Adrenal gland (tissue), 9 donors: ENCODE measurements at regions not wholly inside any gene's neighbourhood (a gene's known extent, or its start where the extent isn't known, plus 50 kb on each side); places are given as distances from the start of the nearest gene placed in this dataset.

Source experiments
- DNase-seq, 7 donors: peaks; one replicate each; pipeline ENCODE4 v3.0.0-alpha.2; 2019 to 2020
- H3K27ac ChIP-seq, 5 donors: fragments of 200-600 bp; sonication (generic) in 4 of 5; 1 replicate in 3 of 5; 2 replicates in 2 of 5; pipeline versions ENCODE4 v1.5.1 to v1.8.0; 2016 to 2020; ENCODE audit warnings: mild to moderate bottlenecking in 1 of 5
- H3K27me3 ChIP-seq: fragments of 200-600 bp; 2 replicates; pipeline ENCODE4 v1.8.0; 2021
- H3K36me3 ChIP-seq, 2 donors: fragments of 200-600 bp; replicated peaks in 1 of 2; 1 replicate in 1 of 2; 2 replicates in 1 of 2; pipeline versions ENCODE4 v1.5.1 to v1.8.0; 2018 to 2022
- H3K4me1 ChIP-seq, 2 donors: fragments of 200-600 bp; replicated peaks in 1 of 2; 1 replicate in 1 of 2; 2 replicates in 1 of 2; pipeline versions ENCODE4 v1.5.1 to v1.8.0; 2018 to 2021
- H3K4me3 ChIP-seq, 4 donors: fragments of 200-600 bp; sonication (generic) in 3 of 4; one replicate each; pipeline ENCODE4 v1.5.1; 2016 to 2018
- H3K9me3 ChIP-seq, 3 donors: fragments of 200-600 bp; sonication (generic) in 1 of 3; replicated peaks in 1 of 3; 1 replicate in 2 of 3; 2 replicates in 1 of 3; pipeline versions ENCODE4 v1.5.1 to v1.8.0; 2016 to 2021
- CTCF ChIP-seq, 6 experiments: fragments of 450-650 bp in 4 of 6; fragments of 200-600 bp in 2 of 6; sonication (generic) in 1 of 6; IDR thresholded peaks; 1 replicate in 5 of 6; 2 replicates in 1 of 6; pipeline versions ENCODE4 v1.5.1 to v1.8.0; 2016 to 2021; ENCODE audit warnings: antibody characterized with exemption in 6 of 6, mild to moderate bottlenecking in 2 of 6, moderate library complexity in 1 of 6
- POLR2A ChIP-seq, 2 donors: fragments of 450-650 bp; IDR thresholded peaks; one replicate each; pipeline ENCODE4 v1.6.1; 2017; ENCODE audit warnings: antibody characterized with exemption in 2 of 2, mild to moderate bottlenecking in 2 of 2, moderate library complexity in 1 of 2
- WGBS, 4 donors: extraction: QIAGEN DNeasy Blood & Tissue Kit in 2 of 4; methylation state at CpG; one replicate each; pipeline versions ENCODE4 v1.1.5 to v1.1.7; 2013 to 2017; 5-methylcytosine and 5-hydroxymethylcytosine counted together
- intact Hi-C, 2 donors: fragments of 100-400 bp; cut with DNase I; formaldehyde crosslinking; loops; one replicate each; pipeline versions ENCODE4 v1.14.1 to v1.15.0; 2022 to 2023
- donor health status: healthy with polysubstance abuse.
- donor health status: Bipolar disorder and iron deficiency.
- donor health status: DM: yes; HTN: yes; CAD: no.
- donor health status: DM: no; HTN: no; CAD: no.
- donor health status: DM: no; HTN: no; CAD: no.

- no peak for TF ChIP-seq CTCF (IDR thresholded peaks at IDR 0.05)
- TF ChIP-seq POLR2A (IDR thresholded peaks at IDR 0.05): no peak
These were observed 58.5 kb upstream of the METAP2 start for GRCh38 chr12:95415451-95415850.

GRCh38 chr12:95416111-95416636, 57.8 kb upstream of the METAP2 start:
- Histone ChIP-seq H3K27ac (no peak overlapping the region), H3K4me1 (peaks cover 11 to 14% of the 10 kb centered on the region in 2 donors), H3K27me3 (no peaks in the 10 kb centered on the region), H3K4me3 (no peak overlapping the region), H3K9me3 (no peaks in the 10 kb centered on the region), H3K36me3 (no peaks in the 10 kb centered on the region)
- intact Hi-C loops: no loop called here
- TF ChIP-seq CTCF (IDR thresholded peaks at IDR 0.05): no peak
- TF ChIP-seq POLR2A (IDR thresholded peaks at IDR 0.05): no peak
- 81 to 90% (median 87%) methylated on average over 5 of the region's 5 CpGs for WGBS, 4 donors
- DNase-seq: no peak

More at GRCh38 chr12:95415451-95415850, 58.5 kb upstream of the METAP2 start:
- H3K4me3 ChIP-seq: no peak overlapping the region
- intact Hi-C loops: no loop called here
- H3K27ac ChIP-seq: no peak overlapping the region
- H3K36me3 ChIP-seq: no peaks in the 10 kb centered on the region
- WGBS, 4 donors: 69 to 88% (median 76%) methylated on average over 1 of the region's 1 CpG
- H3K4me1 ChIP-seq: peaks cover 14 to 16% of the 10 kb centered on the region in 2 donors
- H3K27me3 ChIP-seq: no peaks in the 10 kb centered on the region
- DNase-seq: no peak
- H3K9me3 ChIP-seq: no peaks in the 10 kb centered on the region

- intact Hi-C loops: no loop called here
- Histone ChIP-seq H3K27me3 (no peaks in the 10 kb centered on the region), H3K27ac (no peak overlapping the region), H3K36me3 (no peaks in the 10 kb centered on the region), H3K9me3 (no peaks in the 10 kb centered on the region), H3K4me3 (no peak overlapping the region), H3K4me1 (peaks cover 0 to 5% of the 10 kb centered on the region in 2 donors)
- no peak for TF ChIP-seq POLR2A (IDR thresholded peaks at IDR 0.05)
- no peak for TF ChIP-seq CTCF (IDR thresholded peaks at IDR 0.05)
- 86 to 92% (median 89%) methylated on average over 2 of the region's 2 CpGs for WGBS, 4 donors
- DNase-seq: no peak
These were observed 56.6 kb upstream of the METAP2 start for GRCh38 chr12:95417372-95417771.

GRCh38 chr12:95418142-95418541, 55.8 kb upstream of the METAP2 start:
- H3K4me1 ChIP-seq: no peaks in the 10 kb centered on the region
- no peak overlapping the region for H3K4me3 ChIP-seq
- intact Hi-C loops: no loop called here
- H3K36me3 ChIP-seq: no peaks in the 10 kb centered on the region
- 71 to 85% (median 74%) methylated on average over 2 of the region's 2 CpGs for WGBS, 4 donors
- no peak for DNase-seq
- no peaks in the 10 kb centered on the region for H3K27me3 ChIP-seq
- TF ChIP-seq CTCF (IDR thresholded peaks at IDR 0.05) (no peak), POLR2A (IDR thresholded peaks at IDR 0.05) (no peak)
- no peak overlapping the region for H3K27ac ChIP-seq
- H3K9me3 ChIP-seq: no peaks in the 10 kb centered on the region
